Embryonic facial prominence (tissue), 1 donor: ENCODE measurements at regions not wholly inside any gene's neighbourhood (a gene's known extent, or its start where the extent isn't known, plus 50 kb on each side); places are given as distances from the start of the nearest gene placed in this dataset.

Experiments used
- DNase-seq: peaks from one replicate; pipeline ENCODE4 v3.0.0-alpha.2; 2016; ENCODE audit errors: extremely low spot score

DNA sequence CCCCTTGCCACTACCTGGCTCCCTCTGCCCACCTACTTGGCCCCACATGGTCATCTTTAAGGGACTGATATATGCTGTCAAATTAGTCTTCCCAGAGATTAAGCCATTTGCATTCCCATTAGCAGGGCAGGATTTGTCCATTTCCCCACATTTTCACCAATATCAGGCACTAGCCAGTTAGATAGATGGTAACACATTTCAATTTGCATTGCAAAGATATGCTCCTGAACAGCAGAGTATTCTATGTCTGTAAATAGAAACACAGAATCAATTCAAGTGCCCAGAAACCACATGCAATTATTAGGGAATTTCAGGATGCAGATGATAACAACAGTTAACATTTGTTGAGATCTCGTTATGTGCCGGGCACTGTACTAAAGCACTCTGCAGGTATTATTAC lies 92.6 kb upstream of the IL12B start:
- no peak for DNase-seq

DNA sequence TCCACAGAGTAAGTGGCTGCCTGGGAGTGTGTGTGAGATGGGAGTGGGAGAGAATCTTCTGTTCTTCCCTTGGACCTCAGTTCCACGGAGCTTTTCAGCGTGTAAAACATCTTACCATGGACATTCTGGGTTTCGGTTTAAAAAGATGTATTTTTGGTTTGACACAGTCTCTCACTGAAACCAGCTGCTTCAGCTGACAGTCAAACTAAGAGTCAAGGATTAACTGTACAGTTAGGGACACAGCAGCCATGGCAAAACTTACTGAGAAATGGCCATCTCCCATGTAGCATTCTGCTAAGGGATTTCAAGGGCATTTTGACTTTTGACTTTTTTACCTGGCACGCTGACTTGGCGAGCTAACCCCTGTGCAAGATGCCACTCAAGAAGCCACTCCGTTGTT lies 93.8 kb upstream of the IL12B start:
- no peak for DNase-seq

DNA sequence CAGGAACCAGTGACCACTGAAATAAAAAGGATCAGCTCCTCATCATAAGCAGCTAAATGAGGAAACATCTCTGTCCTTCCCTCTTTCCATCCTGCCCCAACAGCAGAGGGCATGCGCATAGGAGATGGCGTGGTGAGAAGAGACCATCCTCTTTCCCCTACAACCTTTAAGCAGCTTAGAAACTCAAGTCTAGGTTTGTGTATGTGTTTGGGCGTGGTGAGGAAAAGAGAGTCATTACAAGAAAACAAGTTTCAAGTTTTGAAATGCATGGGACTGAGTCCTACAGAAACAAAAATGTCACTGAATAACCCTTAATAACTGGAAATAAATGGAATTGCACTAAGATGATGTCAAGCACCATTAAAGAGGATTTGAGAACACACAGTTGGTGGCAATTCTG lies 96.4 kb upstream of the IL12B start:
- DNase-seq, result no peak

DNA sequence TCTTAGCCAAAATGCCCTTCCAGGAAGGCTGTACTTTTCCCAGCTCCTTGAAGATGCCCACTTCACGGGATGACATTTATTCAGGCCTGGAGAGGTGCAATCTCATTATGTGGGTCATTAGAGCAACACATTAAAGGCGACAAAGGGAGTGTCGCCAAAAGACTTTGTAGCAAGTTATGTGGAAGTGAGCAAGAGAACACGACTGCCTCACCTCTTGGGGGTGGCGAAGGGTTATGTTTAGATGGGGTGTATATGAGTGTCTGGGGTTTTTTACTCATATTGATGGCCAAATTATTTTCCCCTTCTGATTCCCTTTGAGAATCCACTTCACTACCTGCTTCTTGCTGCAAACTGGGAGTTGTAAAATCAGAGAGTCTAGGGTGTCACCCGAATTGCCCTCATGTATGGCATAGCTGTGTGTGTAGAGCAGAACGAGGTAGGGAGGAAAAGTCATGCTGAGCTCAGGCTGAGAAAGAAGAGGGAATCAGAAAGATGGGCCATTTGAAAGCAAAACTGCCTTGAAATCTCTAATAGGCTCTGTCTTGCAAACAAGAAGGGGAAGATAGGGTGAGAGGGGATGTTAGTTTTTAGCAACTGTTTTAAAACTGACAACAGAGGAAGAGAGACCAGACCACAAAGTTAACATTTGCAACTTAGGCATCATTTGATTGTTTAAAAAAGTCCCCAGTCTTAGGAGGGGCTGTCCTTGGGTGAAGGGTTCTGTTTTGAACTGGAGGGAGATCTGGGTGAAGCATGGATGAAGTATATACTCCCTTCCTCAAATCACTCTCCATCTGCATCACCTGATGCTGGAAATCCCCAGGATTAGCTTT lies 97.1 kb upstream of the IL12B start:
- no peak for DNase-seq

DNA sequence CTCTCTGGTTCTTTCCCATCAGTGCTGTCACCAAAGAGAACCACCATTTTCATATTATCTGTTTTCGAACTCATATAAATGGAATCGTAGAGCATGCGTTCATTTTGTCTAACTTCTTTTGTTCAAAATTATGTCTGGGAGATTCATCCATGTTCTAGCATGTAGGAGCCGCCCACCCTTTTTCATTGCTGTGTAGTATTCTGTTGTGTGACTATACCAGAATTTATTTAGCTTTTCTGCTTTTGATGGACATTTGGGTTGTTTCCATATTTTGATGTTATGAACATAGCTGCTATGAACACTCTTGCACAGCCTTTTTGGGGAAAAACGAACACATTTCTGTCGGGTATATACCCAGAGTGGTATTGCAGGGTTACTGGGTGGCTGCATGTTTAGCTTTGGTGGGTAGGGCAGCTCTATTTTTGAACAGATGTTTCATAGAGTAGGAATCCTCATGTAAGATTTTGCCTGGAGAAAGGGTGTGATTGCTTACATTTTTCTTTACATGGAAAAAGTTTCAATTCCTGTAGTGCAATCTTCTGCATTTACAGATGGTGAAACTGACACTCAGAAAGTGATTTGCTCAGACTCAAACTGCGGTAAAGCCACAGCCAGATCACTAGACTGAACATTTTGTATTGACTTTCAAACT lies 100.2 kb upstream of the IL12B start:
- DNase-seq, result no peak

DNA sequence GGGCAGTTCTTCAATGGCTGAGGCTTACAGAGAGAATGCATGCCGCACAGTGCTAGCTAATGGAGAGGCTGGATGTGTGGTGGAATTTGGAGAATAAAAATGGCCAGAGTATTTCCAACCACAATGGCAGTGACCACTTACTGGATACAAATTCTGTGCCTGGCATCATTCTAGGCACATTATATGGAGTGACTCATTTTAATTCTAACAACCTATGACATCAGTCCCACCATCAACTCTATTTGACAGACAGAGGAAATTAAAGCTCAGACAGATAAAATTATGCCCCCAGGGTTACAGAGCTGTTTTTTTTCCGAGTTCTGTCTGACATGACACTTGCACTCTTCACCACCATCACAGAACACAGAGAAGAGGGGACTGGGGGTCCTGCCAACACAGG lies 105.6 kb upstream of the IL12B start:
- DNase-seq, result no peak

DNA sequence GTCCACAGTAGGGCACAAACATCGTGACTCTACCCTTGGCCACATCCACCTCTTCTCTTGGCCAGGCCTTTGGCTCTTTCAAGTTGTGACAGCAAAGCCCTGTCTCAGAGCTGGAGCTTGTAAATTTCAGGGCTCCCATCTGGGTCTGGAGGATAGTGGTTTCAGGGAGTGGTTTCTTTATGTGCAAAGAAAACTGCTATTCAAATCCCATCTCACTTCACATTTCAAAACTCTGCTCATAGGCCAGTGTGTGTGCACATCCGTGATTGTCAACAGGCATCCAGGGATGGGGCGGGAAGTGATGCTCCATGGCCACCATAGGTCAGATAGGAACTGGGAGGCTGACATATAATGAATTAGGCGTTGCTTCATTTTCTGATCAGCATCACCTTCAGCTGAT lies 107.8 kb upstream of the IL12B start:
- no peak for DNase-seq

DNA sequence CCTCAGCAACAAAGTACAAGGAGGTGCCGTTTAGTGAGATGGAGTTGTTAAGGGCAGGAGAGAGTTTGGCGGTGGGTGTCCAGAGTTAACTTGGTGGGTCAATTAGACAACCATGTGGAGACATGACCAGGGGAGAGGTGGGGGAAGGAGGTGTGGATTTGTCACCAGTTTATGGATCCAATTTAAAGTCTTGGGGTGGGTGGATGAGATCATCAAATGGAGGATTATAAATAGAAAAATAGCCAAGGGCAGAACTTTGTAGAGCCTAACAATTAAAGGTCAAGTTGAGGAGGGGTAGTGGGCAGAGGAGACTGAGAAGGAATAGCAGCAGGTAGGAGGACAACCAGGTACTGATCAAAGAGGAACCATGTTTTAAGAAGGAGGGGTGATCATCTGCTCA lies 108.7 kb upstream of the IL12B start:
- no peak for DNase-seq

DNA sequence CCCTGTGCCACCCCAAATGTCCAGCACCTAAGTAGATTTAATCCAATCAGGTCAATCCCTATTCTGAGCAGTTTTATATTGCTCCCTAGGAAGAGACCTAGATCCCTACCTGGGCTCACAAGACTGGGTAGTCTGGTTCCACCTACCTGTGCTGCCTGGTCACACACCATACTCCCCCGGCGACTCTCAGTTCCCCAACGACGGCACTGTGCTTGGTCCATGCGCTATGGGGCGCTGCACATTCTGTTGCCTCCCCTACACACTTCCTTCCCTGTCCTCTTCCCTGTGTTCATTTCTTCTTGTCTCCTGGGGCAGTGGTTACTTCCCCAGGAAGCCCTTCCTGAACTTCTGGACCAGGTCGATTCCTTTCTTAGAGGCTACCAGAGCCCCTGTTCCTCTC lies 109.9 kb upstream of the IL12B start:
- DNase-seq, result no peak

DNA sequence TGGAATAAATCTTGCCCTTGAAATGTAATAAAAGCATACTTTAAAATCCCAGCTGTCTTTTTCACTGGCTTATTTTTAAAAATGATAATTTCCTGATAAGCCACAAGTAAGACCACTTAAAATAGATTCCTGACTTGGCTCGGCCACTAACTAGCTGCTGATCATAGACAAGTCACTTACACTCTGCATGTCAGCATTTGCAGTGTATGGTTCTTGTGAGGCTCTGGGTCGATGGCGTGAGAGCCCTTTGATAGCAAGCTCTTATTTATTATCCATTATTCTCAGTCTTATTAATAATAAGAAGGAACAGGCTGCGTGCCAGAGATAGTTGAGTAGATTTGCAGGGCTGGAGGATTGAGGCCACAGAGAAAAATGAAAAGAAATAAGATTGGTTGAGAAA lies 110.7 kb upstream of the IL12B start:
- DNase-seq, result no peak

DNA sequence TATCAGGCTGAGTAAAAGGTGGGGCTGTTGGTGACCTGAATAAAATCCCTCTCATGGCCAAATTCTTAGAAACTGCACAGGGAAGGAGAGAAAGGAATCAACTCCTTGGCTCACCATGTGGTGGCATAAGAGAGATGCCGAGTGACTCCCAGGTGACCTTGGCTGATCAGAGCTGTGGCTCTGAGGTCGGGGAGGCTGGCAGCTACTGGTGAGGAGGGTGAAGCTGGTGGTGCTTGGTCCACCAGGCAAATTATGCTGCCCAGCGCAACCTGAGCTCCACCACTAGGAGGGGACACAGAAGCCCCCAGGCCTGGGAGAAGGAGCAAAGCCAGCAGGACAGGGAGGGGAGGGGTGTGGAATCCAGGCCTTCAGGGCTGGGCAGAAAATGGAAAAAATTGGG lies 111.2 kb upstream of the IL12B start:
- DNase-seq, result no peak

DNA sequence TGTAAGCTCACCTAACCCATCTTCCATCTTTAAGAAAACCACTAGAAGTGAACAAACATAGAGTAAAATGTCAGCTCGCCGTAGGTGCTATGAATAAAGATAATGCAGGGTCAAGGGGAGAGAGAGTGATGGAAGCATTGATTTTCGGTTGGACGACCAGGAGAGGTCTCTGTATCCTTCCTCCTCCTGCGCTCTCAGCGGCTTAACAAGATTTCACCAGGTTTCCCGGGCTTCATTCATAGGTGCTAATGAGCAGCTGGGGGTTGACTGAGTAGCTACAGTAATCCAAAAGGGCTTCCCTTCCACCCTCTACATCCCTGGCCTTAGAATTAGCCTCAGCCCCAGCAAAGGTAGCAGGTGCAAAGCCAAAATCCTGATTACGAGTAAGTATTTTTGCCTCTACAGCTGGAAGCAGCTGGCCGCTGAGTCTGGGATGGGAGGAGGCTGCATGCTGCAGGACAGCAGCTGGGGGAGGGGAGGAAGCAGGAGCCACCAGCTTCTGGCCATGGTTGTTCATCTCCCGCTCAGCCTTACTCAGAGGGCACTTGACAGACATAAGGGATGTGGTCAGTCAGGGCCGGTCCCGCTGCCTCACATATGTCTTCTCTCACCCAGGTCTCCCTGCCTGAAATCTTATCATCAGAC lies 112.0 kb upstream of the IL12B start:
- no peak for DNase-seq

DNA sequence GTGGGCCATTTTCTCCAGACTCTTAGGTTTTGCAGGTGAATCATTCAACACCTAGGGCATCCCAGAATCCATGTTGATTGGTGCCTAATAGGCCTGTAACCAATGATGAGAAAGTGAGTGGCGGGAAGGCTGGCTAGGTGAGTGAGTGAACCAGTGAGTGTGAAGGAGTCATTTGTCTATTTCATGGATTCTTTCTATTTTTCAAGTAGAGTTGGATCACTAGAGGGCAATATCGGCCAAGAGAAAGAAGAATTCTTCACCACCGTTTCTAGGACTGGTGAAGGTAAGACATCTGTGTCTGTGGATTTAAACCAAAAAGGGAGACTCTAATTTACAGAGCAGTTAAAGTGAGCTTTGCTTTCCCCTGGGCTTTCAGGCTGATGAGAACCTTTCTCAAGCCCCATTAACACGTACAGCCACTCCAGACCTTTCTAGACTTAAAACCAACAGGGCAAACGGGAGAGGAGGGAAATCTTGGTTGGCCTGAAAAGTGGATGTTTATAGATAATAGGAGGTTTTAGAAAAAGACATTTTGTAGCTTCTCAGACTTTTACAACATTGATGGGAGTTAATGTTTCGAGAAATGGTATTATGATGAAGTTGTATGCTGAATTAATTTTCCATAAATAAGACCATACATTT lies 114.3 kb upstream of the IL12B start:
- DNase-seq, result peak; percentile 62

DNA sequence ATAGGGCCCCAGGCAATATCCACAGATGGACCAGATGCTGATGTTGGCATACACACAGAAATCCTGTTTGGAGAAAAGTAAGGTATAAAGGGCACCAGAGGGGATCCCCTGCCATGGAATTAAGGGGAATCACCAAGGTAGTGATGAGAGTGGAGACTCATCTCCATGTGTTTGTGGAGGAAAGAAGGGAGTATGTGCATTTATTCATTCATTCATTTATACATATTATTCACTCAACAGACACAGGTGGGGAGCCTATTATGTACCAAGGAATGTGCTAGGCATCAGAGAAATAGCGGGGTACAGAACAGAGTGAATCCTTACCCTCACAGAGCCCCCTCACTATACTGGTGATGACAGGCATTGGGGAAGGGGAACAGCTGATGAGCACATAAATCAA lies 116.8 kb upstream of the IL12B start:
- no peak for DNase-seq

DNA sequence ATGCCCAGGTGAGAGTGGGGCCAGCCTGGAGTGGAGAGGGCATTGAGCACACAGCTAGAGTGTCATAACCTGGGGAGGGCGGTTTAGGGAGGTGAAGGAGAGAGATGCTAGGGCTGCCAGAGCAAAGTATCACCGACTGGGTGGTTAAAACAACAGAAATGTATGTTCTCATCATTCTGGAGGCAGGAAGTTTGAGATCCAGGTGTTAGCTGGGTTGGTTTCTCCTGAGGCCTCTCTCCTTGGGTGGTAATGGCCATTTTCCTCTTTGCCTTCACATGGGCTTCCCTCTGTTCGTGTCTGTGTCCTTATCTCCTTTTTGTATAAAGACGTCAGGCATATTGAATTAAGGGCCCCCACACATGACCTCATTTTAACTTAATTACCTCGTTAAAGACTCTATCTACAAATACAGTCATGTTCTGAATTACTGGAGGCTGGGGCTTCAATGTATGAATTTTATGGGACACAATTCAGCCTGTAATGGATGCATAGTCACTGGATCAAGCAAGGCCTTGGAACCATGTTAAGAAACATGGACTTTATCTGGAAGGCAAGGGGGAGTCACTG lies 118.6 kb upstream of the IL12B start:
- no peak for DNase-seq

DNA sequence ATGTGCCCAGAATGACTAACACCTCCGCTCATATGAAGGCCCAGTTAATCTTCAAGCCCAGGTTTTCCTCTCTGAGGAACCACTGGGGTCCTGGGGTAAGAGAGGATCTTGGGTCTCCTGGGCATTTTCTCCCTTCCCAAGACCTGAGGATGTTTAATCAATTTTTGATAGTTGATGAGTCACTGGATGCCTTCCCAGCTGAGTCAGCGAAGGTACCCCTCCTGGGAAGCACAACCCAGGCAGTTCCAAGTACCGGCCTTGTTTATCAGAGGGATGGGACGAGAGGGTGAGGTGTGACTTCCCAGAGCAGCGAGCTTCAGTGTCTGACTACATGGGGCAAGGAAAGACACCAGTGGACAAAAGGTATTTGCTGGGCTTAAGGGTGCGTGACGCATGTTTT lies 119.6 kb upstream of the IL12B start:
- no peak for DNase-seq

DNA sequence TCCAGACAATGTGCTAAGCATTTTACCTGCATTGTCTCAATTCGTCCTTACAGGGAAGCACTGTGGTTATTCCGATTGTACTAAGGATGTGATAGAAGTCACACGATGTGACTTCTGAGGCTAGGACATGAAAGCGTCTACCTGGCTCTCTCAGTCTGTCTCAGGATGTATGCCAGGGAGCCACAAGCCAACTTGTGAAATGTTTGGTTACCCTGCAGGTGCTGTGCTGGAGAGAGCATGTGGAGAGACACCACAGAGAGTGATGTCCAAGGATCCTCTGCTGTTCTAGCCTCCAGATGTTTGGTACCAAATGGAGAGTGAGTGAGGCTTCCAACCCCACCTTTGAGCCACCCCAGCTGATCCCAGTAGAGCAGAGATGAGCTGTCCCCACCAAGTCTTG lies 120.1 kb upstream of the IL12B start:
- no peak for DNase-seq

DNA sequence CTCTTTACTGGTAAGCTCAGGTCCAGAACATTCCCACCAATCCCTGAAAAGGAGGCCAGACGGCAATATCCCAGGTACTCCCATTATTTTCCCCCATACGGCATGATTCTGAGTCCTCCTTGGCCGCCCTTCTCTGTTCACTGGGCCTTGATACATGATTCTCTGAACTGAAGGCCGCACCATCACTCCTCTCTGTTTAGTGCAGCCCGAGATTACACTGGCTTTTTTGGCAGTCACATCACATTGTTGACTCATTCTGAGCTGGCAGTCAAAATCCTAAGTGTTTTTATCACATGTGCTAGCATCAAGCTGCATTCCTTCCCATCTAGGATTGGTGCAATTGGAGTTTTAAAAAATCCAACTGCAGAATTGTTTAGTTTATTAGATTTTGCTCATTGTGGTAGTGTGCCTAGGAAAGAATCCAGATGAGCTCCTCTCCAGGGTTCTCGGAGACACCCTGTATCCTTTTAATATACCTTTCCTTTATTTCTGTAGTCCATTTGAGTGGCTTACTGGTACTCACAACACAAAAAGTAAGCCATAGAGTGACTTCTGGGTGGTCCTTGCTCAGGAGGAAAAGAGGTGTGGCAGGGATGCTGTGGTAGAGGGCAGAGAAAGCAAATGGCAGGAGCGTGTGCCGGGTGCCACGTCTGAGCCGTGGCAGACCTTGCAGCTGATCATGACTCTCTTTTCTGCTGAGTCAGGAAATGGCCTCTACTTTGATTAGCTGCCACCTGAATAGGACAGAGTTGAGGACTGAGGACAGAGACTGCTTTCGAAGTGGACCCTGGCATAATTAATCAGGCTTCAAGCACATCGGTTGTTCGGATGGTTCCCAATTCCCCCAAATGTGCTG lies 121.1 kb upstream of the IL12B start:
- no peak for DNase-seq

DNA sequence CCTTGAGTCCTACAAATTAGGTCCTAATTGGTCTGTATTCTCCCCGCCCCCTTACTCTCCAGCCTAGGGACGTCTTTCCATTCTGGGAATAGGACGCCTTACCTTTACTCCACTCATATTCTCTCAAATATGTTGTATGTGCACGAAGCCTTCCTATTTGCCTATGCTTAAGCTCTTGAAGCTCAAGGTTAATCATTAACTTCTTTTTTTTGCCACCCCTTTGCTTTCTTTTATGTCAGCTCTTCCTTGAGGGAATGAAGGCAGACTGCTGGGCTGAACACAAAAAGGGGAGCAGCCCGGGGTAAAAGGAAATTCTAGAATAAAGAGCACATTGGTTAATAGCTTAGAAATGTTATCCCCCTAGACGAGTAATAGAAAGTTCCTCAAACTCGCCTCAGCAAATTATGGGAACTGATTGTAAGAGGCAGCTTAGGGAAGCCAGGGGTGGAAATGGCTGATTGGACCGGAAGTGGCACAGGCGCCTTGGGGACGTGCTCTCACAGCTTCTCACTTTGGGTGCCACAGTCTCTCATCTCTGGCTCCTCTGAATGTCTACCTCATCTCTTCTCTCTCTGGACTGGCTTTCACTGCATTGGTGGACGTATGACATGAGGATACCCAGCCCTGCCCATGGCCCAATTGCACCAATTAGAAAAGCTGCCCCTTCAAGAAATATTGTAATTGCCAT lies 122.3 kb upstream of the IL12B start:
- no peak for DNase-seq

DNA sequence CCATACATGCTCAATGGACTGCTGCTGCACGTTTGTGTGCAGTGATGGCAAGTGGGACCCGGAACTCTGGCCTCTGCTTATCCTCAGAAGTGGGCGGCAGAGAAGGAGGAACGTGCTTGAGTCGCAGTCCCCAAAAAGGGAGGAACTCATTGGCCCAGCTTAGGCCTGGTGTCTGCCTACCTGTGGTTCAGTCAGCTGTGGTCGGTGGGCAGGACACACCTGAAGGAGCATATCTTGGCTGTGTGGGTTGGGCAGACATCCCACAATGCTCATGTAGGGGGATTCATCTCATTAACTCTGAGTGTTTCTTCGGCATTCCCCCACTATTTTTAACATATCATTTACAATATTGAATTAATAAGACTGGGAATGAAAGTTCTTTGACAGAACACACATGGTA lies 122.9 kb upstream of the IL12B start:
- DNase-seq, result no peak

DNA sequence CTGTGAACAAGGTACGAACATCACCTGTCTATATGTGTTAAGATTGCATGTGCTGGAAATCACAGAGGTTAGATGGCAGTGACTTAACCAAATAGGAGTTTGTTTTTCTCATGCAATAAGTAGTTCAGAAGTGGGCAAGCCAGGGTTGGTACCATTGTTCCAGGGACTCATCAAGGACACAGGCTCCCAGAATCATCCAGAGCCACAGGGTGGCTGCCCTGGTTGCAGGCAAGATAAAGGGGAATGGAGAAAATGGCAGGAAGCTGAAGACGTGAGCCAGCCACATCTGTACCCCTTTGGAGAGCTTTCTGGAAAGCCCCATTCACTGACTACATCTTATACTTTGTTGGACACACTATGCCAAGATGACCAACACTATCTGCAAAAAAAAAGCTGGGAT lies 126.0 kb upstream of the IL12B start:
- DNase-seq, result no peak
